Astrocyte (in vitro differentiated cells and primary cell): ENCODE measurements at regions not wholly inside any gene's neighbourhood (a gene's known extent, or its start where the extent isn't known, plus 50 kb on each side); places are given as distances from the start of the nearest gene placed in this dataset.

Experiments used
- DNase-seq: peaks from one replicate; pipeline ENCODE4 v3.0.0-alpha.2; 2010; ENCODE audit warnings: low read depth
- FAIRE-seq: peaks from 2 replicates; lab custom pipeline; 2011; peaks lifted over from hg19 to GRCh38; lab: Jason Lieb, UNC
- H2AFZ ChIP-seq: 2 replicates; pipeline ENCODE4 v1.6.0; 2012; ENCODE audit warnings: low read depth, low read length, inconsistent platforms
- H3K27ac ChIP-seq: 2 replicates; pipeline ENCODE4 v1.5.1; 2011; ENCODE audit warnings: low read depth, low read length, inconsistent platforms
- H3K27me3 ChIP-seq: 2 replicates; pipeline ENCODE4 v1.6.0; 2011; ENCODE audit warnings: low read length, inconsistent platforms; ENCODE audit not compliant: insufficient read depth
- H3K36me3 ChIP-seq: 2 replicates; pipeline ENCODE4 v1.5.1; 2011; ENCODE audit warnings: low read length, inconsistent platforms; ENCODE audit not compliant: insufficient read depth
- H3K4me1 ChIP-seq: 2 replicates; pipeline ENCODE4 v1.5.1; 2011; ENCODE audit warnings: low read length, inconsistent platforms; ENCODE audit not compliant: insufficient read depth
- H3K4me2 ChIP-seq: 2 replicates; pipeline ENCODE4 v1.6.0; 2012; ENCODE audit warnings: low read length, inconsistent platforms
- H3K4me3 ChIP-seq: 2 replicates; pipeline ENCODE4 v1.5.1; 2011; ENCODE audit warnings: low read depth, mild to moderate bottlenecking, low read length, inconsistent platforms; ENCODE audit not compliant: insufficient read depth
- H3K79me2 ChIP-seq: 2 replicates; pipeline ENCODE4 v1.6.0; 2012; ENCODE audit warnings: mild to moderate bottlenecking, low read length, inconsistent platforms; ENCODE audit not compliant: insufficient read depth
- H3K9ac ChIP-seq: 2 replicates; pipeline ENCODE4 v1.6.0; 2012; ENCODE audit warnings: mild to moderate bottlenecking, low read length, inconsistent platforms
- H3K9me3 ChIP-seq: 2 replicates; pipeline ENCODE4 v1.5.1; 2012; ENCODE audit warnings: low read depth, mild to moderate bottlenecking, low read length, inconsistent platforms; ENCODE audit not compliant: insufficient read depth
- H4K20me1 ChIP-seq: 2 replicates; pipeline ENCODE4 v1.6.0; 2012; ENCODE audit warnings: low read length, inconsistent platforms; ENCODE audit not compliant: insufficient read depth
- H3K27ac Mint-ChIP-seq: one replicate; pipeline ENCODE4 v1.8.0; 2021; ENCODE audit warnings: mild to moderate bottlenecking, mixed read lengths; ENCODE audit not compliant: unreplicated experiment
- H3K27me3 Mint-ChIP-seq: one replicate; pipeline ENCODE4 v1.8.0; 2021; ENCODE audit warnings: low read depth, mixed read lengths; ENCODE audit not compliant: unreplicated experiment
- H3K36me3 Mint-ChIP-seq: one replicate; pipeline ENCODE4 v1.8.0; 2021; ENCODE audit warnings: low read depth, mixed read lengths; ENCODE audit not compliant: unreplicated experiment
- H3K4me1 Mint-ChIP-seq: one replicate; pipeline ENCODE4 v1.8.0; 2021; ENCODE audit warnings: low read depth, mixed read lengths; ENCODE audit not compliant: unreplicated experiment
- H3K4me3 Mint-ChIP-seq: one replicate; pipeline ENCODE4 v1.8.0; 2021; ENCODE audit warnings: mild to moderate bottlenecking, moderate library complexity, mixed read lengths; ENCODE audit not compliant: unreplicated experiment
- H3K9me3 Mint-ChIP-seq: one replicate; pipeline ENCODE4 v1.8.0; 2021; ENCODE audit warnings: mild to moderate bottlenecking, mixed read lengths; ENCODE audit not compliant: unreplicated experiment
- CTCF ChIP-seq: IDR thresholded peaks from 2 replicates; pipeline ENCODE4 v1.5.1; 2011; ENCODE audit warnings: low read depth, mild to moderate bottlenecking, inconsistent platforms, low read length, moderate library complexity; ENCODE audit not compliant: insufficient read depth
- EZH2 ChIP-seq: IDR thresholded peaks from 2 replicates; pipeline ENCODE4 v1.6.1; 2012; ENCODE audit warnings: mild to moderate bottlenecking, low read length, inconsistent platforms; ENCODE audit not compliant: insufficient read depth

DNA sequence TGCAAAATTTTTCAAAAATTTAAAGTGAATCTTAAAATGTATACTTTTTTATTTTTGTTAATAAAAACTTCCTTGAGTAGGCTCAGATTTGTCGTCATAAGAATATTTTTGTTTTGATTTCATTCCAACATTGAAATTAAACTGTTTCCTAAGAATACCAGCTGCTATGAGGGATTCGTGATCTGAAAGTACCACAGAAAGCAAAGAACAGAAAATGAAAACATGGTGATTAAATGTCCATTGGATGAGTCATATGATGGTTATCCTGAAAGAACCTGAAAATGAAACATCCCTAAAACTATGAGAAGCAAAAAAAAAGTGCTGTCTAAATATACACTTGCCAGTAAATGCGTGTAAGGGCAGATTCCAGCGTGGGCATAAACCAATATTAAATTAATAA is 143.8 kb downstream of the GMNC start:
- no peak for FAIRE-seq
- H3K36me3 ChIP-seq: no peaks in the 10 kb centered on the region
- TF ChIP-seq CTCF: no peak
- TF ChIP-seq EZH2: no peak
- H2AFZ ChIP-seq: no peak overlapping the region
- no peaks in the 10 kb centered on the region for H4K20me1 ChIP-seq
- H3K4me3 ChIP-seq: no peak overlapping the region
- Mint-ChIP-seq H3K27ac (no peak overlapping the region), H3K9me3 (no peaks in the 10 kb centered on the region), H3K27me3 (no peaks in the 10 kb centered on the region), H3K36me3 (no peaks in the 10 kb centered on the region), H3K4me1 (peaks cover 23% of the 10 kb centered on the region), H3K4me3 (no peak overlapping the region)
- peaks cover 4% of the 10 kb centered on the region for H3K4me1 ChIP-seq
- H3K4me2 ChIP-seq: peak overlapping the region; percentile 33
- no peaks in the 10 kb centered on the region for H3K79me2 ChIP-seq
- H3K9ac ChIP-seq: no peak overlapping the region
- no peaks in the 10 kb centered on the region for H3K9me3 ChIP-seq
- DNase-seq: peak; percentile 85
- peak overlapping the region; percentile 40 for H3K27ac ChIP-seq
- H3K27me3 ChIP-seq: no peaks in the 10 kb centered on the region

- Histone ChIP-seq H3K9ac (no peak overlapping the region), H4K20me1 (no peaks in the 10 kb centered on the region), H3K36me3 (no peaks in the 10 kb centered on the region), H3K79me2 (no peaks in the 10 kb centered on the region), H3K4me1 (peaks cover 4% of the 10 kb centered on the region), H3K4me3 (peak overlapping the region; percentile 8), H3K4me2 (peak overlapping the region; percentile 33), H3K27ac (peak overlapping the region; percentile 40), H3K9me3 (no peaks in the 10 kb centered on the region), H3K27me3 (no peaks in the 10 kb centered on the region), H2AFZ (no peak overlapping the region)
- Mint-ChIP-seq H3K4me1 (peaks cover 23% of the 10 kb centered on the region), H3K27me3 (no peaks in the 10 kb centered on the region), H3K4me3 (no peak overlapping the region), H3K27ac (no peak overlapping the region), H3K36me3 (no peaks in the 10 kb centered on the region), H3K9me3 (no peaks in the 10 kb centered on the region)
- TF ChIP-seq EZH2 (no peak), CTCF (no peak)
- FAIRE-seq (no peak), DNase-seq (no peak)
Measured at GRCh38 chr3:190718097-190718496, 144.4 kb downstream of the GMNC start.

DNA sequence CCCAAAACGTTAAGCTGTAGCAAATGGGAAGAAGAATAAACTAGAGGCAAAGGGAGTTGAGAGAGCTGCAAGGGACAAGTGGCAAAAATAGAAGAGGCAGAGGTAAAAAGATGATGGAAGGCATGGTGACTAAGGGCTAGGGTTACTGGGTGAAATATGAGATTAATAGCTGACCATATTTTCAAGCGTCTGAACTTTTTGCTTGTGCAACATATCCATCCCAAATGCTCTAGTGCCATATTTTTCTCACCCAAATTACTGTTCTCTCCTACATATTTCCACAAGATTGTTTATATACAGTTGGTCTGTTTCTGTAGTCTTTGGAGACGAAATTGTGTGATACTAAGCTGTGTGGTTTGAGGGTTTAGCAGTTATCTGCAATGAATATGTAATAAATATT is 145.5 kb downstream of the GMNC start:
- FAIRE-seq: no peak

More for the DNA sequence above, 145.5 kb downstream of the GMNC start:
- Histone ChIP-seq H3K27ac (no peak overlapping the region), H2AFZ (no peak overlapping the region), H3K4me2 (no peak overlapping the region), H3K27me3 (no peaks in the 10 kb centered on the region), H3K36me3 (no peaks in the 10 kb centered on the region), H3K9ac (no peak overlapping the region), H3K9me3 (no peaks in the 10 kb centered on the region), H3K4me3 (no peak overlapping the region), H3K4me1 (peaks cover 4% of the 10 kb centered on the region), H3K79me2 (no peaks in the 10 kb centered on the region), H4K20me1 (no peaks in the 10 kb centered on the region)
- H3K36me3 Mint-ChIP-seq: no peaks in the 10 kb centered on the region
- TF ChIP-seq CTCF (no peak), EZH2 (no peak)
- H3K27me3 Mint-ChIP-seq: no peaks in the 10 kb centered on the region
- no peaks in the 10 kb centered on the region for H3K9me3 Mint-ChIP-seq
- H3K4me1 Mint-ChIP-seq: peaks cover 23% of the 10 kb centered on the region
- no peak overlapping the region for H3K4me3 Mint-ChIP-seq
- DNase-seq: no peak
- H3K27ac Mint-ChIP-seq: no peak overlapping the region
